OCI-LY7 (cell line): ENCODE measurements at regions not wholly inside any gene's neighbourhood (a gene's known extent, or its start where the extent isn't known, plus 50 kb on each side); places are given as distances from the start of the nearest gene placed in this dataset.

ENCODE experiments used
- BruUV-seq: library from RNA; stranded (reverse); fragments of 400-500 nt; replicated peaks from 2 replicates; lab custom pipeline; 2021; lab: Mats Ljungman, UMichigan
- CTCF ChIA-PET: fragments of 300-600 bp; sonication (Branson Sonifier 250); formaldehyde crosslinking; loops from one replicate; lab custom pipeline; 2022; ENCODE audit warnings: antibody characterized with exemption; ENCODE audit not compliant: unreplicated experiment; lab: Charles Lee
- POLR2A ChIA-PET: fragments of 300-600 bp; sonication (Branson Sonifier 250); formaldehyde crosslinking; loops from one replicate; lab custom pipeline; 2022; ENCODE audit warnings: antibody characterized with exemption; lab: Charles Lee
- DNase-seq: peaks from one replicate; pipeline ENCODE4 v3.0.0-alpha.2; 2015; ENCODE audit warnings: low spot score
- H2AFZ ChIP-seq: fragments of 200-600 bp; sonication (generic), shearing (Covaris generic); 2 replicates; pipeline ENCODE4 v1.6.1; 2014; ENCODE audit warnings: mild to moderate bottlenecking, antibody characterized with exemption, low read length, moderate library complexity
- H3K27ac ChIP-seq: fragments of 200-600 bp; sonication (generic); 2 replicates; pipeline ENCODE4 v1.5.1; 2014; ENCODE audit warnings: mixed run types, low read depth, mild to moderate bottlenecking, moderate library complexity, low read length, inconsistent platforms; ENCODE audit not compliant: poor library complexity, severe bottlenecking
- H3K36me3 ChIP-seq: fragments of 200-600 bp; sonication (generic); 2 replicates; pipeline ENCODE4 v1.6.1; 2014; ENCODE audit warnings: mild to moderate bottlenecking, antibody characterized with exemption, low read length, moderate library complexity, mixed read lengths; ENCODE audit not compliant: insufficient read depth
- H3K4me1 ChIP-seq: fragments of 200-600 bp; sonication (generic); 2 replicates; pipeline ENCODE4 v1.5.1; 2014; ENCODE audit warnings: mild to moderate bottlenecking, low read length; ENCODE audit not compliant: insufficient read depth, poor library complexity, severe bottlenecking
- H3K4me2 ChIP-seq: fragments of 200-600 bp; sonication (generic); 2 replicates; pipeline ENCODE4 v1.6.1; 2014; ENCODE audit warnings: mild to moderate bottlenecking, low read length
- H3K4me3 ChIP-seq: fragments of 200-600 bp; sonication (generic); 2 replicates; pipeline ENCODE4 v1.5.1; 2014; ENCODE audit warnings: mild to moderate bottlenecking, low read depth, low read length; ENCODE audit not compliant: poor library complexity, severe bottlenecking
- H3K79me2 ChIP-seq: fragments of 200-600 bp; sonication (generic); 2 replicates; pipeline ENCODE4 v1.6.1; 2016; ENCODE audit warnings: low read depth, mild to moderate bottlenecking, low read length, moderate library complexity, mixed read lengths; ENCODE audit not compliant: insufficient read depth
- H3K9me2 ChIP-seq: fragments of 200-600 bp; sonication (generic); 2 replicates; pipeline ENCODE4 v1.6.1; 2016; ENCODE audit warnings: mild to moderate bottlenecking, low read length, mixed read lengths; ENCODE audit not compliant: insufficient read depth
- H3K9me3 ChIP-seq: fragments of 200-600 bp; sonication (generic); 2 replicates; pipeline ENCODE4 v1.6.1; 2014; ENCODE audit warnings: mild to moderate bottlenecking, mixed run types, low read length, mixed read lengths
- H4K20me1 ChIP-seq: fragments of 200-600 bp; sonication (generic); 2 replicates; pipeline ENCODE4 v1.6.1; 2014; ENCODE audit warnings: mild to moderate bottlenecking, antibody characterized with exemption, low read length, moderate library complexity, mixed read lengths; ENCODE audit not compliant: insufficient read depth
- EZH2phosphoT487 ChIP-seq: fragments of 200-600 bp; sonication (generic); IDR thresholded peaks from 2 replicates; pipeline ENCODE4 v1.6.1; 2018; ENCODE audit warnings: low read depth, borderline replicate concordance, mild to moderate bottlenecking, mixed run types, antibody characterized with exemption, low read length, moderate library complexity, mixed read lengths
- intact Hi-C: fragments of 100-400 bp; cut with micrococcal nuclease; formaldehyde crosslinking; loops from one replicate; pipeline ENCODE4 v1.10.0; 2022; ENCODE audit not compliant: unreplicated experiment
- TF ChIP-seq, protein P1 (sequence below): fragments of 200-600 bp; sonication (generic); conservative IDR thresholded peaks from 2 replicates; pipeline ENCODE4 v1.5.1; 2014; ENCODE audit warnings: mild to moderate bottlenecking, antibody characterized with exemption, low read length, moderate library complexity, mixed read lengths

DNA sequence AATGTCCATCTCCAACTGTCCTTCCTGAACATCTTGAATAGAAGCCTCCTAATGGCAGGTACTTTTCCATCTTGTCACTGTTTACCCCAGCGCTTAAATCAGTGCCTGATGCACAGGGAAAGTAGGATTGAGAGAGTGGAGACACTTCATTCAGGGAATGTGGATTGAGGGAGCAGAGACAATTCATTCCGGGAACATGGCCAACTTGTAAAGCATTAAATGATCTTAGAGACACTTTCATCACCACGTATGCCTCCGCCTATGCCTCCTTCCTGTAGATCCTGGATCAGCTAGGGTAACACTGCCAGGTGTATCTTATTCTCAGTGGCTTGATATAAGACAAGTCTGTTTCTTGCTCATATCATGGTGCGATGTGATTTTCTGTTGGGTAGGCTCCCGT, 67.6 kb upstream of the CSRP2 start:
- no peak for DNase-seq
- intact Hi-C loops, result no loop called here
- H3K36me3 ChIP-seq, result no peaks in the 10 kb centered on the region
- ChIA-PET CTCF (no interaction called here), POLR2A (interaction anchor here (0.7 kb wide), 2 partner anchors 39 to 659 kb away, joined by 3 to 4 read pairs; no protein-coding TSS in a partner anchor)
- BruUV-seq, result no TSS peak
- H4K20me1 ChIP-seq, result no peaks in the 10 kb centered on the region
- H3K4me3 ChIP-seq, result no peak overlapping the region
- no peak overlapping the region for H3K27ac ChIP-seq
- H3K9me3 ChIP-seq, result no peaks in the 10 kb centered on the region
- H3K4me2 ChIP-seq, result no peak overlapping the region
- no peaks in the 10 kb centered on the region for H3K9me2 ChIP-seq
- H3K79me2 ChIP-seq, result no peaks in the 10 kb centered on the region
- H3K4me1 ChIP-seq, result no peaks in the 10 kb centered on the region
- no peak for TF ChIP-seq EZH2phosphoT487
- TF ChIP-seq, protein P1, sequence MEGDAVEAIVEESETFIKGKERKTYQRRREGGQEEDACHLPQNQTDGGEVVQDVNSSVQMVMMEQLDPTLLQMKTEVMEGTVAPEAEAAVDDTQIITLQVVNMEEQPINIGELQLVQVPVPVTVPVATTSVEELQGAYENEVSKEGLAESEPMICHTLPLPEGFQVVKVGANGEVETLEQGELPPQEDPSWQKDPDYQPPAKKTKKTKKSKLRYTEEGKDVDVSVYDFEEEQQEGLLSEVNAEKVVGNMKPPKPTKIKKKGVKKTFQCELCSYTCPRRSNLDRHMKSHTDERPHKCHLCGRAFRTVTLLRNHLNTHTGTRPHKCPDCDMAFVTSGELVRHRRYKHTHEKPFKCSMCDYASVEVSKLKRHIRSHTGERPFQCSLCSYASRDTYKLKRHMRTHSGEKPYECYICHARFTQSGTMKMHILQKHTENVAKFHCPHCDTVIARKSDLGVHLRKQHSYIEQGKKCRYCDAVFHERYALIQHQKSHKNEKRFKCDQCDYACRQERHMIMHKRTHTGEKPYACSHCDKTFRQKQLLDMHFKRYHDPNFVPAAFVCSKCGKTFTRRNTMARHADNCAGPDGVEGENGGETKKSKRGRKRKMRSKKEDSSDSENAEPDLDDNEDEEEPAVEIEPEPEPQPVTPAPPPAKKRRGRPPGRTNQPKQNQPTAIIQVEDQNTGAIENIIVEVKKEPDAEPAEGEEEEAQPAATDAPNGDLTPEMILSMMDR, result no peak
- H2AFZ ChIP-seq, result no peak overlapping the region

DNA sequence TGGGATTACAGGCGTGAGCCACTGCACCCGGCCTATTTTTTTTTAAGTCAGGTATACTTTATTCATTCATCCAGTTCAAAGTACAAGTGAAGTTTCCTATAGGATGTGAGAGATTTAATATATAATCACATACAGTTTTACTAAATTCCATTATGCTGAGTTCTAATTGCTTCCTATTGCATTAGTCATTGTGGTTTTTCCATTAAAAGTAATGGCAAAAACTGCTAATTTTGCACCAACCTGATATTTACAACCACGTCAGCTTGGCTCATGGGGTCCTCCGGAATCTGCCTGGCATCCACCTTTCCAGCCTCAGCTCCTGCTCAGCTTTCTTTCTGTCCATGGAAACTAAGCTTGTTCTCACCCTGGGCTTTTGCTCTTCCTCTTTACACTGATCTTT, 67.0 kb upstream of the CSRP2 start:
- H3K9me3 ChIP-seq, result no peaks in the 10 kb centered on the region
- H3K79me2 ChIP-seq, result no peaks in the 10 kb centered on the region
- no peaks in the 10 kb centered on the region for H3K36me3 ChIP-seq
- H3K4me2 ChIP-seq, result no peak overlapping the region
- no peaks in the 10 kb centered on the region for H3K4me1 ChIP-seq
- H4K20me1 ChIP-seq, result no peaks in the 10 kb centered on the region
- DNase-seq, result no peak
- H3K27ac ChIP-seq, result no peak overlapping the region
- H2AFZ ChIP-seq, result no peak overlapping the region
- no peaks in the 10 kb centered on the region for H3K9me2 ChIP-seq
- no peak overlapping the region for H3K4me3 ChIP-seq
- POLR2A ChIA-PET, result interaction anchor here (0.7 kb wide), 2 partner anchors 637 to 658 kb away, joined by 4 to 6 read pairs; no protein-coding TSS in a partner anchor
- intact Hi-C loops, result no loop called here
- TF ChIP-seq, protein P1, result no peak
- no peak for TF ChIP-seq EZH2phosphoT487
- BruUV-seq, result no TSS peak
- CTCF ChIA-PET, result no interaction called here

DNA sequence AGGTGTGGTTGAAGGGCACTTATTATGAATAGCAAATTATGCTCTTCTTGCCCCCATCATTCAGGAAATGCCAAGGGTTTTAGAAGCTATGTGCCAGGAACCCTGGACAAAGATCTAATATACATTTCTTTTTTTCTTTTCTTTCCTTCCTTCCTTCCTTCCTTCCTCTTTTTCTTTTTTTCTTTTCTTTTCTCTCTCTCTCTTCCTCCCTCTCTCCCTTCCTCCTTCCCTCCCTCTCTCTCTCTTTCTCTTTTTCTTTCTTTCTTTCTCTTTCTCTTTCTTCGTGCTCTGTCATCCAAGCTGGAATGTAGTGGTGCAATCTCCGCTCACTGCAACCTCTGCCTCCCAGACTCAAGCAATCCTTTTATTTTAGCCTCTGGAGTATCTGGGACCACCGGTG, 66.1 kb upstream of the CSRP2 start:
- TF ChIP-seq EZH2phosphoT487, result no peak
- TF ChIP-seq, protein P1, result no peak
- intact Hi-C loops, result no loop called here
- Histone ChIP-seq H2AFZ (no peak overlapping the region), H3K27ac (no peak overlapping the region), H3K9me2 (no peaks in the 10 kb centered on the region), H3K4me3 (no peak overlapping the region), H3K4me2 (no peak overlapping the region), H3K79me2 (no peaks in the 10 kb centered on the region), H3K4me1 (no peaks in the 10 kb centered on the region), H4K20me1 (no peaks in the 10 kb centered on the region), H3K36me3 (no peaks in the 10 kb centered on the region), H3K9me3 (no peaks in the 10 kb centered on the region)
- POLR2A ChIA-PET, result no interaction called here
- no peak for DNase-seq
- BruUV-seq, result no TSS peak
- CTCF ChIA-PET, result no interaction called here
